IPS DF 4.7 (cell line): ENCODE measurements at regions not wholly inside any gene's neighbourhood (a gene's known extent, or its start where the extent isn't known, plus 50 kb on each side); places are given as distances from the start of the nearest gene placed in this dataset.
"Not testable (repeated sequence)": the region's sequence is repeated elsewhere in the genome, so short reads cannot be mapped to it uniquely, and the experiment has no call there.

Source experiments
- DNase-seq: peaks from one replicate; pipeline ENCODE4 v3.0.0-alpha.2; 2013; ENCODE audit warnings: low spot score; ENCODE audit errors: extremely low read depth

DNA sequence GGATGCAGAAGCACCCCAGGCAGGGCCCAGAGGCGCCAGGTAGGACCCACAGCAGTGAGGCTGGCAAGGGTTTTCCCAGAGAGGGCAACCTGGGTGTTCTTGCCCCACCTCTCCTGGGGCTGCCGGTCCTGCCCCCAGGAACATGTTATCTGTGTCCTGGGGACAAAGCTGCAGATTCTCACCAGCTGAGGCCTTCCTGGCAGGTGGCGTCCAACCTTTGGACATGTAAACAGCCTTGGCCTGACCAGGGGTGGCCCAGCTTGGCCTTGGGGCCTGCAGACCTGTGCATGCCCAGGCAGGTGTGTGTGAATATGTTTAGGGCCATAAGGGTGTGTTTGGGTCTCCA lies 101.8 kb upstream of the LARP1 start:
- DNase-seq: no peak

GRCh38 chr5:154652746-154653417 lies 102.3 kb upstream of the LARP1 start:
- no peak for DNase-seq

- DNase-seq: not testable (repeated sequence)
Measured at GRCh38 chr5:154651795-154652194, 103.4 kb upstream of the LARP1 start.

DNA sequence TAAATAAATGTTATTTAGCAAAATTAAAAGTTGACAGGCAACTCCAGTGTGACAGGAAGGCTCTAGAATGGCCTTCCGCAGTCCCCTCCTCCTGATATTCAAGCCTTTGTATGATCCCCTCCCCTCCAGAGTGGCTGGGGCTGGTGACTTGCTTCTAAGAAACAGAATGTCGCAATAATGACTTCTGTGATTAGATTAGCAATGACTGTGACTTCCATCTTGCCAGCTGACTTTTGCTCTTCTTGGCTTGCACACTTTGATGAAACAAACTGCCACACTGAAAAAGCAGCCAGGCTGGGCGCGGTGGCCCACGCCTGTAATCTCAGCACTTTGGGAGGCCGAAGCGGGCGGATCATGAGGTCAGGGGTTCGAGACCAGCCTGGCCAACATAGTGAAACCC lies 106.5 kb upstream of the LARP1 start:
- DNase-seq: no peak

GRCh38 chr5:154648229-154648628 lies 106.9 kb upstream of the LARP1 start:
- DNase-seq: no peak

DNA sequence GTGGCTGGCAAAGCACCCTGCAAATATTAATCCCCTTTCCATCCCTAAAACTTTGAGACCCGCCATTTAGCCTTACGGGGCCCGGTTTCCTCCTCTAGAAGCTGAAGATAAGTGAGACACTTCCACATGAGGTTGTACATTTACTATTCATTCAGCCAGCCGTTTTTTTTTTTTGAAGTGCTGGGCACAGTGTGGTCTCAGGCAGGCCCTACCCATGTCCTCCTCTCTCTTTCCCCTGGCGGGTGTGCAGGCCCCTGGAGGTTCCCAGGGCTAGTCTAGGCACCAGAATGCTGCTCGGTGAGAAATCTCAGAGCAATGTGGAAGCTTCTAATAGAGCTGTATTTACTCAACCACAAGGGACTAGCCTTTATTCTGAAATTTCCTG lies 107.4 kb upstream of the LARP1 start:
- DNase-seq: no peak

GRCh38 chr5:154647114-154647760 lies 107.9 kb upstream of the LARP1 start:
- no peak for DNase-seq

DNA sequence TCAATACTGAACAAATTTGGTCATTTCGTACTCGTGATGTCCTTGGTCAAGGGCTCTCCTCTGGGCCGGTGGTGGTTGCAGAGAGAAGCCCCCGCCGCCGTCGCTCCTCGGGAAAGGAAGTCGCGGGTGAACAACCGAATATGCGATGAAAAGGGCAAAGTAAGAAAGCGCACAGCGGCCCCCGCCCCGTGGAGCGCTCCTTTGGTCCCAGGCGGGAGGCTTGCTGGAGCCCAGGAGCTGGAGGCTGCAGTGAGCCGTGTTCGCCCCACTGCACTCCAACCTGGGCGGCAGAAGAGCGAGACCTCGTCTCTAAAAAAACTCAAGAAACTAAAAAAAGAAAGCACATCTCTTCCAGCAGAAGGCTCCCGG lies 108.4 kb upstream of the LARP1 start:
- no peak for DNase-seq

- DNase-seq: no peak
Measured at GRCh38 chr5:154644745-154645411, 110.3 kb upstream of the LARP1 start.

- DNase-seq: no peak
Measured at GRCh38 chr5:154642499-154643245, 112.5 kb upstream of the LARP1 start.

- not testable (repeated sequence) for DNase-seq
Measured at GRCh38 chr5:154640213-154640831, 114.9 kb upstream of the LARP1 start.

GRCh38 chr5:154636786-154637185 lies 118.4 kb upstream of the LARP1 start:
- not testable (repeated sequence) for DNase-seq

- not testable (repeated sequence) for DNase-seq
Measured at GRCh38 chr5:154636271-154636670, 118.9 kb upstream of the LARP1 start.

- not testable (repeated sequence) for DNase-seq
Measured at GRCh38 chr5:154633744-154634143, 121.4 kb upstream of the LARP1 start.

GRCh38 chr5:154631141-154631540 lies 124.0 kb upstream of the LARP1 start:
- no peak for DNase-seq

GRCh38 chr5:154630410-154630809 lies 124.8 kb upstream of the LARP1 start:
- no peak for DNase-seq

DNA sequence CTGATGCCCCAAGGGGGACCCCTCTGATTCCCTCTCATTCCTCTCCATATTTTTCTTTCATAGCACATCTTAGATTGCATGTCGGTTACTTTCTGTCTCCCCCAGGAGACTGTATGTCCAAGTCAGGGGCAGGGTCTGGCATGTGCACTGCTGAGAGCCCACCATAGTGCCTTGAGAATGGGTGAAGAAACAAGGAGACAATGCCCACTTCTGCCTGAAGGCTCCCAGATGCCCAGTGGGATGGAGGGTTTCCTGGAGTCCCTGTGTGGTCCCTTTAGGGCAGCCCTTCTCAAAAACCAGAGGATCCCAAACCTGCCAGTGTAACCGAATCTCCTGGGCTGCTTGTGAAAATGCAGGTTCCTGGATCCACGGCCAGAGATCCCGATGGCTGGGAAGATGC lies 126.5 kb upstream of the LARP1 start:
- no peak for DNase-seq

GRCh38 chr5:154627698-154628678 lies 127.2 kb upstream of the LARP1 start:
- no peak for DNase-seq

DNA sequence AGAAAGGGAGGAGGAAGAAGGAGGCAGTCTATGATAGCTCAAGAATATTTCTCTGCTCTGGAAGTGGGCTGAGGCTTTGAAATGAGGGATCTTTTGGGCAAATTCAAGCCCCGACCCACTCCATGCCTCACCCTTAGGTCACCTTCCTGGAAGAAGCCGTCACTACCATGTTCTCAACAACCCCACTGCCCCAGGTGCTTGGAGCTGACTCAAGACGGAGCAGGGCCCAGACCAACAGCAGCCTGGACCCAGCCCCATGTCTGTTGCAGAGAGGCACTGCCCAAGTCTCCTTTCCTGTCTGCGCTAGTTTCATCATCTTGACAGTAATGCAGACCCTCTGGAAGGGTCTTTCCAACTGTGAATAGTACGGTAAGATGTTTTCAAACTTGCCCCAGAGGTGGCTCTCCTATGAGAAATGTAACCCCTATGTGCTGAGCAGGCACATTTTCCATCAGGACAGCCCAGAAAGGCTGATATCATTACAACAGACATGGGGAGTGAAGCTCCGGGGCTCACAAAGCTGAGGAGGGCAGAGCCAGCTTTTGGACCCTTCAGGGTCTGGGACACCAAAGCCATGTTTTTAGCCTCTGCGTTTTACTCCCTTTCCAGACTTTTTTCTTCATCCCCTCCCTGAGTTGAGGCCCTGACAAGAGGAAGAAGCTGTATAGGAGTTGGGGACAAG lies 128.2 kb upstream of the LARP1 start:
- no peak for DNase-seq

GRCh38 chr5:154625031-154625430 lies 130.1 kb upstream of the LARP1 start:
- DNase-seq: no peak
